D721Med (cell line): ENCODE measurements at regions not wholly inside any gene's neighbourhood (a gene's known extent, or its start where the extent isn't known, plus 50 kb on each side); places are given as distances from the start of the nearest gene placed in this dataset.

Source experiments
- DNase-seq: peaks from one replicate; pipeline ENCODE4 v3.0.0; 2011; ENCODE audit warnings: low spot score; ENCODE audit not compliant: insufficient read length
- FAIRE-seq: peaks from 2 replicates; lab custom pipeline; 2011; peaks lifted over from hg19 to GRCh38; lab: Jason Lieb, UNC
- TF ChIP-seq, protein P1 (sequence below): IDR thresholded peaks from 2 replicates; pipeline ENCODE4 v1.5.1; 2012; ENCODE audit warnings: mild to moderate bottlenecking, control low read depth; ENCODE audit not compliant: insufficient read depth; ENCODE audit errors: missing control alignments

DNA sequence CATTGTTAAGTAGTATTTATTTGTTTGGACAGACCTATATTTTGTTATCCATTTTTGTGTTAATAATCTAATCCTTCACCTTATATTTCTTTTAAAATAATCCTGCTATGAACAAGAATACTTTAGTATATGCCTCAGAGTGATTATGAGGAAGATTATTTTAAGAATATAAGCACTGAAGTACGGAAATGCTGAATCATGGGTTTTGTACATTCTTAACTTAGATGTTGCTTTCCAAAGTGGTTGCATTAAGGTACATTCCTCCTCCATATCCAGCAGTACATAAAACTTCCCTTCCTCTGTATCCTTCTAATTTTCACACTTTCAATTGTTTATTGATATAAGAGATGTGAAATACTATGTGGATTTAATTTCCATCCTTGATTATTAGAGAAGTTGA is 491.4 kb upstream of the GRID2 start:
- TF ChIP-seq, protein P1, sequence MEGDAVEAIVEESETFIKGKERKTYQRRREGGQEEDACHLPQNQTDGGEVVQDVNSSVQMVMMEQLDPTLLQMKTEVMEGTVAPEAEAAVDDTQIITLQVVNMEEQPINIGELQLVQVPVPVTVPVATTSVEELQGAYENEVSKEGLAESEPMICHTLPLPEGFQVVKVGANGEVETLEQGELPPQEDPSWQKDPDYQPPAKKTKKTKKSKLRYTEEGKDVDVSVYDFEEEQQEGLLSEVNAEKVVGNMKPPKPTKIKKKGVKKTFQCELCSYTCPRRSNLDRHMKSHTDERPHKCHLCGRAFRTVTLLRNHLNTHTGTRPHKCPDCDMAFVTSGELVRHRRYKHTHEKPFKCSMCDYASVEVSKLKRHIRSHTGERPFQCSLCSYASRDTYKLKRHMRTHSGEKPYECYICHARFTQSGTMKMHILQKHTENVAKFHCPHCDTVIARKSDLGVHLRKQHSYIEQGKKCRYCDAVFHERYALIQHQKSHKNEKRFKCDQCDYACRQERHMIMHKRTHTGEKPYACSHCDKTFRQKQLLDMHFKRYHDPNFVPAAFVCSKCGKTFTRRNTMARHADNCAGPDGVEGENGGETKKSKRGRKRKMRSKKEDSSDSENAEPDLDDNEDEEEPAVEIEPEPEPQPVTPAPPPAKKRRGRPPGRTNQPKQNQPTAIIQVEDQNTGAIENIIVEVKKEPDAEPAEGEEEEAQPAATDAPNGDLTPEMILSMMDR: no peak
- FAIRE-seq: no peak
- no peak for DNase-seq

DNA sequence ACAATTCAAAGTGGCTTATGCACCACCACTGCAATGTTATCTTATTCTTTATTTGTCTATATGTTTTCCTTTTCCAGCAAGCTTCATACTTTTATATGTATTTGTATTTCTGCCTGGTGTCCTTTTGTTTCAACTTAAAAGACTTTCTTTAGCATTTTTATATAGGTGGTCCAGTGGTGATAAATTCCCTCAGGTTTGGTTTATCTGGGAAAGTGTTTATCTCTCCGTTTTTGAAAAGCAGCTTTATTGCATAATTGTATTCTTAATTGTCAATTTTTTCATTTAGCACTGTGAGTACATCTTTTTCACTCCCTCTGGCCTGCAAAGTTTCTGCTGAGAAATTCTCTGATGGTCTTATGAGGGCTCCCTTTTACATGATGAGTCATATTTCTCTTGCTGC is 479.0 kb upstream of the GRID2 start:
- no peak for DNase-seq
- TF ChIP-seq, protein P1: no peak
- FAIRE-seq: no peak

DNA sequence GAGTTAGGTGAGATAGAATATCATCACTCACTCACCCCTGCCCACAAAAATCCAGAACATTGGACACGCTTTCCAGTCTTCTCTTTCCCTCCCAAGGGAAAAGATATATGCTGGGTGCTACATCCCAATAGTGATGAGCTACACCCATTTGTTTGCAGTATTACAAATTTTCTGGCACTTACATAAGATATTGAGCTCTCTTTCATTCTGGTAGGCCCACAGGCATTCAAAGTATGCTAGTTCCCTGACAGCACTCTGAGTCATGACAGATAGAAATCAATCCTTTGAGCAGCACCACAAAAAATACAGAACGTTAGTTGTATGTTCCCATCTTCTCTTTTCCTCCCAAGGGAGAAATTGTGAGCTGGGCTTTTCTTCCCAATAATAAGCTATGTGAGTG is 477.6 kb upstream of the GRID2 start:
- DNase-seq: no peak
- TF ChIP-seq, protein P1: no peak
- FAIRE-seq: no peak

DNA sequence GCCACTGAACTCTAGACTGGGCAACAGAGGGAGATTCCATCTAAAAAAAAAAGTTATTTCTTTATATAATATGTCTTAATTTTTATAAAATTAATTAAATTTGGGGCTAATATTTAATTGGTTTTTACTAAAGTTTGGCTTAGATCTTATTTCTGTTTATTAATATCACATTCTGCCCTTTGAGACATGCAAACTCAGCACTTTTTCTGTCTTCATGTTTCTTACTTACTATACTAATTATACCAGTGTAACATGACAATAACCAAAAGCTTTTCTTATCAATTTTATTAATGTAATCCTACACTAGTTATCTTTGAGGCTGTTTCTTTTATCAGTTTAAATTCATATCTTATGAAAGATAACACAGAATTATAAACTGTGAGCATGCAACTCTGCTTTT is 475.9 kb upstream of the GRID2 start:
- DNase-seq: no peak
- TF ChIP-seq, protein P1: no peak
- no peak for FAIRE-seq

DNA sequence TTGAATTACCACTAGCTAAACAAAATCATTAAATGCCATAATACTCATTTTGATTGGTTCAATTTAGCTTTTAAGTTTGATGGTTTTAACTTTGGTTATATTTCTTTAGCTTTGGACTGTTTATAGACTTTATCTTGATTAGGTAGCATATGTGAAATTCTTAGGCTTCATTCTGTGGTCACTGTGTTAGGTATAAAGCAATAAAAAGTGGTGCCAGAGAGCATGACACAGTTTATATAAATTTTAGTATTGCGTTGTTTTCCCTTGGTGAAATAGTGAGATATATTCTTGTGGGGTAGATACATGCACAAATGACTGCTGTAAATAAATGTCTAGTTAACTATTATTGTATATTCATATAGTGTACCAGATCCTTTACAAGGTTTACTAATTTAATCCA is 474.2 kb upstream of the GRID2 start:
- TF ChIP-seq, protein P1: no peak
- DNase-seq: no peak
- FAIRE-seq: no peak

DNA sequence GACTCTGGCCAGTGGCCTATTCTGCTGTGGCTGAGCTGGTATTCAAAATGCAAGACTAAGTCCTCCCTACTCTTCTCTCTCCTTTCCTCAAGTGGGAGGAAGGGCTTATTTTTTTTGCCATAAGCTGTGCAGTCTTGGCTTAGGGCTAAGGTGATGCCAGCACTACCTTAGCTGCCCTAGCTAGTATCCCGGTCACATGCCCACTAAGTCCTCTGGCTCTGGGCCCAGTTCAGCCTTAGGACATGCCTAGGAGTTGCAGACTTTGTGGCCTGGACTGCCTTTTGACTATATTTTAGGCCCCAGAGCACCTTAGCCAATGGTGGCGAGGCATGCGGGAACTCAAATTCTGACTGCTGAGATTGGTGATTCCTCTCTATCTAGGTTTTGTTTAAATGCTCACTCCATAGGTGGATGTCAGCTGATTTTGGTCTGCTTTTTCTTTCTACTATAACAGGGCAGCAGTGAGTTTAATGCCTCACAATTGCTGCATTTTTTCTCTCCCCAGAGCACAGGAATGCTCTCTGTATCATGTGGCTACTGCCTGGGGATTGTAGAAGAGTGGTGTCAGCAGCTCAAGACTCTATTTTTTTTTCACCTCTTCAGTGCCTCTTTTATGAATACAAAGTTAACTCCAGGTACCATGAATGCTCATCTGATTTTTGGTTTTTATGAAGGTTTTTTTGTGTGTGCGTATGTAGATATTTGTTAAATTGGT is 472.9 kb upstream of the GRID2 start:
- no peak for DNase-seq
- FAIRE-seq: no peak
- TF ChIP-seq, protein P1: no peak

DNA sequence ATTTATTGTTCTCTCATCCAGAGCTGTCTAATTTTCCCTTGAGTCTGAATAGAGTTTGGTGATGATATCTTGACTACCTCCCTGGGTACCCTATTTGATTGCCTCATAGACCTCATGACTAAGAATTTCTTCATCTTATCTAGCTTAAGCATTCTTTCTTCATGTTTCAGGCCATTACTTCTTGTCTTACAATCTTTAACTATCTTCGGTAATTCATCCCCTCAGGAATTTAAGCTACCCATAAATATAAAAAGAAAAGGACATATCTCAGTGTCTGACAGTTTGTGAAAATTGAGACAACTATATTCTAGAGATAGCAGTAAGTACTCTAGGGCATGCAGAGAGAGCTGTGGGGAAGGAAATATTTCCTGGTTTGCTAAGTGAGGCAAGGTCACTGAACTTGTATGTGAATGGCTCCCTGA is 466.1 kb upstream of the GRID2 start:
- TF ChIP-seq, protein P1: no peak
- no peak for FAIRE-seq
- no peak for DNase-seq
